ENCODE measurements at regions not wholly inside any gene's neighbourhood (a gene's known extent, or its start where the extent isn't known, plus 50 kb on each side); places are given as distances from the start of the nearest gene placed in this dataset.

DNA sequence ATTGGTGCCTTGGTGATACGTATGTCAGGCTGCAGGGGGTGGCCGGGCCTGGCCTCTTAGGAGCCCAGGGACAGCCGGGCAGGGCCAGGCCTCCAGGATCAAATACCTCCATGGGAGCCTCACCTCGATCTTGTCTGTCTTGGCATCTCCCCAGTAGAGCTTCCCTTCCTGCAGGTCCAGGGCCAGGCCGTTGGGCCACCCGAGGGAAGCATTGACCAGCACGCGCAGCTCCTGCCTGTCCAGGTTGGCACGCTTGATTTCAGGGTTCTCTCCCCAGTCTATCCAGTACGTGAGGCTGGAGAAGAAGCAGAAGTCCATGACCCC lies 137.7 kb downstream of the CRYBB2 start:
- Histone ChIP-seq H3K36me3 (ENCODE audit: insufficient read depth) (peaks cover 5% of the 10 kb centered on the region), H3K4me1 (ENCODE audit: insufficient read depth) (no peaks in the 10 kb centered on the region), H3K4me3 (ENCODE audit: low read depth, low read length) (no peak overlapping the region), H3K27ac (ENCODE audit: low read depth) (no peak overlapping the region)
- WGBS, result 90% methylated on average over 10 of the region's 10 CpGs
- no peak for DNase-seq (ENCODE audit: extremely low spot score)

DNA sequence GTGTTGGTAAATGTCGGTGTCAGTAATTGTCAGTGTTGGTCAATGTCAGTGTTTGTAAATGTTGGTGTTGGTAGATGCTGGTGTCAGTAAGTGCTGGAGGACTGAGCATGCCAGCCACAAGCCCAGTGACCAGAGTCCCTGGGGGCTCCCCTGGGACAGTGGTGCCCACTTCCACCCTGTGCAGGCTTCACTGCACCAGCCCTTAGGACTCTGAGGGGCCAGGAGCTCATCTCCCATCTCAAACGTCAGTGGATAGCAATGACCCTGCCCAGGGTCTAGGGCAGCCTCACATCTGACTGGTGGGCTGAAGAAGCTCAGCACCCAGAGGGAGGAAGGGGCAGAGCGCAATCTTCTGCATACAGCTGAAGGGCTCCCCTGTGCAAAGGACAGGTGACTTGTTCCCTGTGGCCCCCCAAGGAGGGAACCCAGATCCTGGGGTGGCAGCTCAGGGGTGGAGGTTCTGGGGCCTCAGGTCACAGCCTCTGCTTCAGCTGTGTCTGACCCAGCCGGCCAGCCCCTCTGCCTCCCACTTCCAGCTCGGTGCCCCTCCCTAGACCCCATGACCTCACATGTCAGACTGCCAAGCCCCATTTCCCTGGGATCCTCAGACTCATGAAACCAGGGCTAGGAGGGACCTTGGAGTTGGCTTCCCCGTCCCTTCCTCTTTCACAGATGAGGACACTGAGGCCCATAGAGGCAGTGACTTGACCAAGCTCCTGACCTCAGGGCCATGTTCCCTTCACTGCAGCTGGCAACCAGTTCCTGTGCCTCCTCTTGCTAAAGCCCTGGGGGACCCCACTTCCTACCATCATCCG lies 138.4 kb downstream of the CRYBB2 start:
- H3K4me1 ChIP-seq (ENCODE audit: insufficient read depth), result no peaks in the 10 kb centered on the region
- DNase-seq (ENCODE audit: extremely low spot score), result no peak
- H3K27ac ChIP-seq (ENCODE audit: low read depth), result no peak overlapping the region
- peaks cover 2% of the 10 kb centered on the region for H3K36me3 ChIP-seq (ENCODE audit: insufficient read depth)
- 89% methylated on average over 7 of the region's 7 CpGs for WGBS
- no peak overlapping the region for H3K4me3 ChIP-seq (ENCODE audit: low read depth, low read length)

DNA sequence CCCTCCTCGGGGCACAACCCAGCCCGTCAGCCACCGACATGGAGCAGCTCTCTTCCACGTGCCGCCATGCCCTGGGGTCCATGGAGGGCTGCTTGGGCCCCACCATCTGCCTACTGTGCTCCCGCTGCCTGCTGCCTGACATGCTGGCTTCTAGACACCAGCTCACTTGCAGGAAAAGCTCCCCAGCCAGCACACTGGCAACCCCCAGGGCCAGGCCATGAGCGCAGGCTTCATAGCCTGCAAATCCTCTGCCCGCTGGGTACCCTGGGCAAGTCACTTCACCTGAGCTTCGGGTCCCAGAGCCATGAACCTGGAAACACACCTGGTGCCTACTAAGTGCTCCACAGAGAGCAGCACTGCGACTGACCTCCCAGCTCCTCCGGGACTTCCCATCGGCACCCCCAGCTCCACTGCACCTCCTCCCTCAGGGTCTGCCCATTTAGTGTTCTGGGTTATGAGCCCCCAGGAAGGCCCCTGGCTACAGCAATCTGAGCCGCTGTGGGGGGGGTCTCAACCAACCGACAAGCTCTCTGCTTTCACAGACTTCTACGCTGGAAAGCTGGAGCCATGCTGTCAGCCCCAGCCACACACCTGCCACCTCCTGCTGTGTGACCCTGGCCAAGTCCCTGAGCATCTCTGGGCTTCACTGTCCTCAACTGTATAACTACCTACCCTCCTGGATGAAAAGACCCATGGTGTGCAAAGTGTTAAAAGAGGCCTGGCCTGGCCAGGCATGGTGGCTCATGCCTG lies 139.2 kb downstream of the CRYBB2 start:
- Histone ChIP-seq H3K36me3 (ENCODE audit: insufficient read depth) (peaks cover 2% of the 10 kb centered on the region), H3K4me1 (ENCODE audit: insufficient read depth) (no peaks in the 10 kb centered on the region), H3K4me3 (ENCODE audit: low read depth, low read length) (no peak overlapping the region), H3K27ac (ENCODE audit: low read depth) (no peak overlapping the region)
- WGBS, result 88% methylated on average over 15 of the region's 15 CpGs
- DNase-seq (ENCODE audit: extremely low spot score), result no peak

DNA sequence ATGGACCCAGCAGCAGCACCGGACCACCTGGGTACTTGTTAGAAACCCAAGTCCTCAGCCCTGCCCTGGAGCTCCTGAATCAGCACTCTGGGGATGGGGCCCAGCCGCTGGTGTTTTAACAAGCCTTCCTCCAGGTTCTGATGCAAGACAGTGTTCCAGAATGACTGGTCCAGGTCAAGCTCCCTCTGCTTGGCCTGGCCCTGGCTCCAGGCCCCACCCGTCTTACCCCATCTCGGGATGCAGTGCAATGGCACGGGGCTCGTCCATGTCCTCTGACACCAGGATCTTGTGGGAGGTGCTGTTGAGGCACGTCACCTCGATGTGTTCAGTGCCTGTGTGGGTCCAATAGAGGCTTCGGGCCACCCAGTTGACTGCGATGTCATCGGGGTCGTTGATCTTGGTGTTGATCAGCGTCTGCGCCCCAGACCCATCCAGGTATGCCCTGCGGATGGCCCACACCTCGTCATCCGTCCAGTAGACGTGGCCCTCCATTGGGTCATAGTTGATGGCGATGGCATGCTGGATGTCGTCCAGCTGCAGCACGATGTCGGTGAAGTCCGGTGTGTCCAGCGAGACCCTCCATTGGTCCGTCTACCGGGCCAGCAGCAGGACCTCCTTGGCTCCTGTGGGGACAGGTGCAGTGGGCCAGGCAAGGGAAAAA lies 140.3 kb downstream of the CRYBB2 start:
- Histone ChIP-seq H3K27ac (ENCODE audit: low read depth) (no peak overlapping the region), H3K4me1 (ENCODE audit: insufficient read depth) (no peaks in the 10 kb centered on the region), H3K36me3 (ENCODE audit: insufficient read depth) (no peaks in the 10 kb centered on the region), H3K4me3 (ENCODE audit: low read depth, low read length) (no peak overlapping the region)
- no peak for DNase-seq (ENCODE audit: extremely low spot score)
- 93% methylated on average over 26 of the region's 26 CpGs for WGBS

DNA sequence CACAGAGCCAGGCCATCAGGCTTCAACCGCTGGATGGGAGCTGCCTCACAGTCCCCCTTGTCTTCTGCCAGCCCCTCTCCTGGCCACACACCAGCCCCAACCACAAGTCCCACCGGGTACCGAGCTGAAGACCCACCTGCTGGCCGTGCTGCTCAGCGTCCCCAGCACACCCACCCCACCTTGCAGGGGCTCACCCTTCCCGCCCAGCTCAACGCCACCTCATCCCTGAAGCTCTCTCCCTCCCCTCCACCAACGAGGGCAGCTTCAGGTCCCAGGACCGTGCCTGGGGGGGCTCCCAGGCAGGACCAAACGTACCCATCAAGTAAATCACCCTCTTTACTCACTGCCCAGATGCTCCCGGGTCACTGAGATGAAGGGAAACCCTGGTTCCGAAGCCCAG lies 141.0 kb downstream of the CRYBB2 start:
- Histone ChIP-seq H3K27ac (ENCODE audit: low read depth) (no peak overlapping the region), H3K36me3 (ENCODE audit: insufficient read depth) (no peaks in the 10 kb centered on the region), H3K4me1 (ENCODE audit: insufficient read depth) (no peaks in the 10 kb centered on the region), H3K4me3 (ENCODE audit: low read depth, low read length) (no peak overlapping the region)
- 93% methylated on average over 12 of the region's 12 CpGs for WGBS
- DNase-seq (ENCODE audit: extremely low spot score), result no peak

DNA sequence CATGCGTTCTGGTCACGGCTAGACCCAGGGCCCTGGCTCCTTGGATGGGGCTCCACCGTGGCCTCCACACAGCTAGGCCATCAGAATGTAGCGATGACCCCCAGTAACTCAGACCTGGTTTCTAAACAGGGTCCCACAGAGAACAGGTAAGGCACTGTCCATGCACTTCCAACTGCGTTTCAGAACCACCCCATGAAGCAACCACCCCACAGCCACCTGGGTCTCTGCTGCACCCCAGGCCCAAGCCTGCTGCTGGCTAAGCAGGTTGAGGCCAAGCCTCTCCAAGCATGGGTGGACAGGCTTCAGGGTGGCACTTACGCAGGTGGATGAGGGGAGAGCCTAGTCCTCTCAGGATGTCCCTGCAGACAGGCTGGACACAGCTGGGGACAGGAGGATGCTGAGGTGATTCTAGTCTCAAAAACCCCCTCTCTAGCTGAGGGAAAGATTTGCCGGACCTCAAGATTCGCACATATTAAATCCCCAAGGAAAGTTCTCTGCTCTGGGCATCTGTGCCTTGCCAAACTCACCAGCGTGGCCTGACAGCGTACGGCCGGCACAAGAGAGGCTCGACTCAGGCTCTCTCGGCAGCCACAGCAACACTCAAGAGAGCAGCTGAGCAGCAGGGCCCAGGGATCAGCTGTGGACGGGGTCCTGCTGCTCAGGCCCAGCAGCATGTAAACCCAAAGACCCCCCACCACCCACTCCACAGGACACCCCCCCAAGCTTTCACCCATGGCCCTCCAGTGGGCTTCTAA lies 141.6 kb downstream of the CRYBB2 start:
- DNase-seq (ENCODE audit: extremely low spot score), result no peak
- H3K4me3 ChIP-seq (ENCODE audit: low read depth, low read length), result no peak overlapping the region
- no peaks in the 10 kb centered on the region for H3K4me1 ChIP-seq (ENCODE audit: insufficient read depth)
- no peak overlapping the region for H3K27ac ChIP-seq (ENCODE audit: low read depth)
- H3K36me3 ChIP-seq (ENCODE audit: insufficient read depth), result no peaks in the 10 kb centered on the region
- WGBS, result 95% methylated on average over 15 of the region's 15 CpGs

DNA sequence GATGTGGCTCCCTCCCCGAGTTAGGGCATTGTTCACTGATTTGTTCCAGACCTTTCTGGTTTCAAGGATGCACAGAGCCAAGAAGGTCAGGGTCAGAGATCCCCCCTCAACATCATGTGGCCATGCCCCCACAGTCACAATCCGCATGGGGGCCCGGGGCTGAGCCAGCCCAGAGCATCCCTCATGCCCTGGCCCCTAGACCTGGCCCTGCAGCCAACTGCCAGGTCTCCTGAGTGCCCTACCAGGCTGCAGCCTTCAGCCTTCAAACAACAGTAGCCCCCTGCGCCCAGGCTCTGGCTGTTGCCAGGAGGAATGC lies 142.4 kb downstream of the CRYBB2 start:
- H3K27ac ChIP-seq (ENCODE audit: low read depth), result no peak overlapping the region
- H3K36me3 ChIP-seq (ENCODE audit: insufficient read depth), result no peaks in the 10 kb centered on the region
- 69% methylated on average over 4 of the region's 4 CpGs for WGBS
- H3K4me1 ChIP-seq (ENCODE audit: insufficient read depth), result no peaks in the 10 kb centered on the region
- DNase-seq (ENCODE audit: extremely low spot score), result no peak
- no peak overlapping the region for H3K4me3 ChIP-seq (ENCODE audit: low read depth, low read length)

DNA sequence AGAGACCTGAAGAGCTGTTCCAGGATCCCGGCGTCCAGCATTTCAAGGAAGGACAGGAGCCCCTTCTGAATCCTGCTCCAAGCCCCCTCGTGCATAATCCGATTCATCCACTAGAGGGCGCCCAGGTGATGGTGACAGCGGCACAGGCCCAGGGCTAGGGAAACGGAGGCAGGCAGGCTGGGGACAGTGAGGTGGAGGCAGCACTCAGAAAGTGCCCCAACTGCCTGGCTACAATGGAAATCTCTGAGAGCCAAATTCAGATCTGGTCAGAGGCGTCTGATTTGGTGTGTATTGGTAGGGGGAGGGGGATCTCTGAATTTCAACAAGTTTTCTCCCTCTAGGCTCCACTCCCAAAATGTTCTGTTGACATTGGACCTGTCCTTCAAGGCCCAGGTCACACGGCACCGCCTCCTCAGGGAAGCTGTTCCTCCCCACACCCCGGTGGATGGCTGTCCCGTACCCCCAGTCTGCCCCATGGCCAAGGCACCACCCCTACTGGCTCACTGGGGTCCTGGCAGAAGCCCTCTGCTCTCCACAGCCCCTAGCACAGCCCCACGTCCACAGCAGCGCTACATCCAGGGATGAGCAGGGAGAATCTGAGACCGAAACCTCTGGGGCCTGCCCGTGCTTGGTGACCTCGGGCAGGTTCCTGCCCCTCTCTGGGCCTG lies 142.9 kb downstream of the CRYBB2 start:
- no peak overlapping the region for H3K27ac ChIP-seq (ENCODE audit: low read depth)
- H3K36me3 ChIP-seq (ENCODE audit: insufficient read depth), result no peaks in the 10 kb centered on the region
- H3K4me3 ChIP-seq (ENCODE audit: low read depth, low read length), result no peak overlapping the region
- DNase-seq (ENCODE audit: extremely low spot score), result no peak
- WGBS, result 44% methylated on average over 17 of the region's 17 CpGs
- H3K4me1 ChIP-seq (ENCODE audit: insufficient read depth), result no peaks in the 10 kb centered on the region

DNA sequence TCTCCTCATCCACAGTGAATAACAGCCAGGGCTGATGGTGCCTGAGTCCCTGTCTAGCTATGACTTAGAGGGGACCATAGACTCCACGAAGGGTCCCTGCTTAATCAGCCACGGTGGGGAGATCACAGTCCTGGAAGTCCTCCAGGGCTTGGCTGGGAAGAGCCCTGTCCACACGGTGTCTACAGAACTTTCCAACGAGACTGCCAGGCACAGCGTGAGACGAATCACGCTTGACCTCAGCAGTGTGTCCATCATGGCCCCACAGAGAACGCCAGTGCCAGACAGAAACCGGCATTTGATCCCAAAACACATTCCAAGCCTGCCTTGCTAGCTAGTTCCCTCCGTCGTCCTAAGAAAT lies 143.4 kb downstream of the CRYBB2 start:
- no peak for DNase-seq (ENCODE audit: extremely low spot score)
- H3K27ac ChIP-seq (ENCODE audit: low read depth), result no peak overlapping the region

DNA sequence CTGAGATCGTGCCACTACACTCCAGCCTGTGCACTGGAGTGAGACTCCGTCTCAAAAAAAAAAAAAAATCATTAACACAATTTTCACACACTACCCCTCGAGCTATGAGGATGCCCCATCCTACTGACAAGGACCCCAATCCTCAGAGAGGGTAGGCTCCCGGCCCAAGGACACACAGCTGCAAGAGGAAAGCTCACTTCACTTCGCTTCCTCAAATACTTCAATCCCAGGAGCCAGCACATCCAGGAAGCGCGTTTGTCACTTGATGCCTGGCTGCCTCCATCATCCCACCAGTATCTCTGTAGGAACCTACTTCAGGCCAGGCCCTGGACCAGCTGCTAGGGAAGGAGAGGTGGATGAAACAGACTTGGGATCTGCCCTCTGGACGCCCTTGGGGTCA lies 144.0 kb downstream of the CRYBB2 start:
- no peaks in the 10 kb centered on the region for H3K4me1 ChIP-seq (ENCODE audit: insufficient read depth)
- H3K4me3 ChIP-seq (ENCODE audit: low read depth, low read length), result no peak overlapping the region
- no peak overlapping the region for H3K27ac ChIP-seq (ENCODE audit: low read depth)
- no peak for DNase-seq (ENCODE audit: extremely low spot score)
- no peaks in the 10 kb centered on the region for H3K36me3 ChIP-seq (ENCODE audit: insufficient read depth)
- 93% methylated on average over 8 of the region's 8 CpGs for WGBS

More for the DNA sequence above, 143.4 kb downstream of the CRYBB2 start:
- H3K4me3 ChIP-seq (ENCODE audit: low read depth, low read length), result no peak overlapping the region
- no peaks in the 10 kb centered on the region for H3K4me1 ChIP-seq (ENCODE audit: insufficient read depth)
- 62% methylated on average over 11 of the region's 11 CpGs for WGBS
- H3K36me3 ChIP-seq (ENCODE audit: insufficient read depth), result no peaks in the 10 kb centered on the region

DNA sequence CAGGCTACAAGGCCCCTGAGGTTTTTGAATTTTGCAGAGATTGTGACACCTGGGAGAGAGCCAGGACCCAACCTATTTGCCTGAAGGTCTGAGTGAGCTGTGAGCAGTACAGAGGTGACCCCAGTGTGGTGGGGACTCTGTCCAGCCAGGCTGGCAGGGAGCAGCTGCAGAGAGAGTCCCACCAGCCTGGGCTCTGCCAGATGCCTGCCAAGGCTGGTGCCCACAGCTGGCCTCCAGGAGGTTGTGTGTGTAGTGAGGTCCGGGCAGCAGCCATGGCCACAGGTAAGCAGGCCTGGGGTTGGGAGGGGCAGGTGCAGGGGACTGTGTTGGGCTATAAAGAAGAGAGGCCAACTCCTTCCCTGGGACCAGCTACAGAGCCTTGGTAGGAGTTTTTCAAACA lies 144.8 kb downstream of the CRYBB2 start:
- Histone ChIP-seq H3K27ac (ENCODE audit: low read depth) (no peak overlapping the region), H3K4me3 (ENCODE audit: low read depth, low read length) (no peak overlapping the region), H3K36me3 (ENCODE audit: insufficient read depth) (no peaks in the 10 kb centered on the region), H3K4me1 (ENCODE audit: insufficient read depth) (no peaks in the 10 kb centered on the region)
- 81% methylated on average over 1 of the region's 1 CpG for WGBS
- DNase-seq (ENCODE audit: extremely low spot score), result no peak

DNA sequence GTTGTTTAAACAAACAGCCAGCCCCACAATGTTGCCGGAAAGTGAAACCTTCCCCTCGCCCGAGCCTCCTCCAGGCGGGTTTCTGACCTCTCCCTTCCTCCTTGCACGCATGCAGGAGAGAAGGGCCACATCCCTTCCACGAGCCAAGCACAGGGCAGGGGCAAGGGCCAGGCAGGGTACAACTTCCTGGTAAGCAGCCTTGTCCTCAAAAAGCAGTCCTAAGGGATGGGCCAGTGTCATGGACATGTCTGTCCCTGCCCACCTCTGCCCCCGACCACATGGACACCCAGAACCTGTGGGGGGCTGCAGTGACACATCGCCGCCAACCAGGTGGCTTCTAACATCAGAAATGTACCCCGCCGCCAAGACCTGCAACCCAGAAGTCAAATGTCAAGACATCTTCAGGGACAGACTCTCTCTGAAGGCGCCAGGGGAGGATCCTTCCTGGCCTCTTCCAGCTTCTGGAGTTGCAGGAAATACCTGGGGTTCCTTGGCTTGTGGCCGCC lies 145.3 kb downstream of the CRYBB2 start:
- H3K36me3 ChIP-seq (ENCODE audit: insufficient read depth), result no peaks in the 10 kb centered on the region
- 77% methylated on average over 13 of the region's 13 CpGs for WGBS
- no peak for DNase-seq (ENCODE audit: extremely low spot score)
- no peak overlapping the region for H3K27ac ChIP-seq (ENCODE audit: low read depth)
- H3K4me3 ChIP-seq (ENCODE audit: low read depth, low read length), result no peak overlapping the region
- no peaks in the 10 kb centered on the region for H3K4me1 ChIP-seq (ENCODE audit: insufficient read depth)

All from urinary bladder (tissue), 3 donors.